IPS DF 6.9 (cell line): ENCODE measurements at regions not wholly inside any gene's neighbourhood (a gene's known extent, or its start where the extent isn't known, plus 50 kb on each side); places are given as distances from the start of the nearest gene placed in this dataset.

Experiments used
- DNase-seq: peaks from one replicate; pipeline ENCODE4 v3.0.0-alpha.2; 2013; ENCODE audit warnings: low read depth, low spot score
- H3K27ac ChIP-seq: one replicate; pipeline ENCODE4 v1.5.1; 2013; ENCODE audit warnings: low read length, control low read depth
- H3K27me3 ChIP-seq: 2 replicates; pipeline ENCODE4 v1.6.1; 2013; ENCODE audit warnings: mild to moderate bottlenecking, low read length; ENCODE audit not compliant: control insufficient read depth, insufficient read depth
- H3K36me3 ChIP-seq: 2 replicates; pipeline ENCODE4 v1.6.1; 2013; ENCODE audit warnings: low read length; ENCODE audit not compliant: control insufficient read depth, insufficient read depth
- H3K4me1 ChIP-seq: 2 replicates; pipeline ENCODE4 v1.6.1; 2013; ENCODE audit warnings: low read length; ENCODE audit not compliant: control insufficient read depth, insufficient read depth
- H3K4me3 ChIP-seq: 2 replicates; pipeline ENCODE4 v1.5.1; 2013; ENCODE audit warnings: mild to moderate bottlenecking, low read length
- H3K9me3 ChIP-seq: 2 replicates; pipeline ENCODE4 v1.6.1; 2013; ENCODE audit warnings: low read length, inconsistent platforms; ENCODE audit not compliant: control insufficient read depth, insufficient read depth
- WGBS: extraction: QIAGEN DNeasy Blood & Tissue Kit; methylation state at CpG from one replicate; pipeline ENCODE4 v1.1.7; 2013; ENCODE audit warnings: mixed read lengths, missing lambda C conversion rate; ENCODE audit not compliant: insufficient read length, insufficient coverage; 5-methylcytosine and 5-hydroxymethylcytosine counted together

GRCh38 chr4:134426821-134427220, 225.2 kb upstream of the PABPC4L start:
- Histone ChIP-seq H3K27ac (no peak overlapping the region), H3K36me3 (no peaks in the 10 kb centered on the region), H3K4me1 (no peaks in the 10 kb centered on the region), H3K4me3 (no peak overlapping the region), H3K9me3 (no peaks in the 10 kb centered on the region), H3K27me3 (no peaks in the 10 kb centered on the region)
- no CpG with 5 or more reads among the region's 1 CpG for WGBS
- DNase-seq = no peak

- no peak overlapping the region for H3K27ac ChIP-seq
- no peaks in the 10 kb centered on the region for H3K36me3 ChIP-seq
- H3K4me3 ChIP-seq = no peak overlapping the region
- H3K4me1 ChIP-seq = no peaks in the 10 kb centered on the region
- H3K27me3 ChIP-seq = no peaks in the 10 kb centered on the region
- 50% methylated on average over 2 of the region's 3 CpGs for WGBS
- no peak for DNase-seq
- no peaks in the 10 kb centered on the region for H3K9me3 ChIP-seq
Observed at GRCh38 chr4:134425756-134426155, 224.2 kb upstream of the PABPC4L start.

DNA sequence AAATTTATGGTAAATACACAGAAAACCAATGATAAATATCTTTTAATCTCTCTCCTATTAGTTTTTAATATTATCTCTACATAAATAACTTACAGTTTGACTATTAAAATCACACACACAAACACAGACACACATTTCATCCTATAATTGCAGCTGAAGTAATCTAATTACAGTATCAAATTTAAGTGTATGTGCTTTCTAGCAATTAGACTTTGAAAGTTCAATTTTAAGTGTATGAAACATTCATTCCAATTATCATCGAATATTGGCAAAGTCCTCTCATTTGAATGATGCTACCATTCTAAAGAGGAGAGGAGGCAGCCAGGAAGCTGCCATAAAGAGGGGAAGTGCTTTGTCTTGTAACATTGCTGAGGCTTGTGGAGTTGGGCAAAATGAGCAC, 221.2 kb upstream of the PABPC4L start:
- H3K27ac ChIP-seq = no peak overlapping the region
- H3K27me3 ChIP-seq = no peaks in the 10 kb centered on the region
- H3K4me3 ChIP-seq = no peak overlapping the region
- H3K36me3 ChIP-seq = no peaks in the 10 kb centered on the region
- no peak for DNase-seq
- H3K9me3 ChIP-seq = no peaks in the 10 kb centered on the region
- no CpG with 5 or more reads among the region's 1 CpG for WGBS
- no peaks in the 10 kb centered on the region for H3K4me1 ChIP-seq

- WGBS = no CpG with 5 or more reads among the region's 3 CpGs
Observed at GRCh38 chr4:134421734-134422133, 220.1 kb upstream of the PABPC4L start.

DNA sequence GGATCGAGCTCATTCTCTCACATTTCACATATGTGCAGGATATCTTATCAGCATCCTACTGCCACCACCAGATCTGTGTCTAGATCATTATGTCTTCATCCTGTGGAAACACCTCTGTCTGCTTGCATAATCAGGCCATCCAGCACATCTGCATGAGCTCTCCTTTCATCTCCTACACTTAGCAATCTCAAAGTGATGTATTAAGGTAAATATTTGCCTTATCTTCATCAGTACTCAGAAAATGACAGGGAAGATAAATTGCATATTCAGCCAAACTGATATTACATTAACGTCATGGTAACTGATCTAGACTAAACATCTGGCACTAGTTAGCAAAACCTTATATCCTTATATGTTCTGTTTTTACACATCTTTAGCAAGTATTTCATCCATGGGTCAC, 207.3 kb upstream of the PABPC4L start:
- Histone ChIP-seq H3K27me3 (no peaks in the 10 kb centered on the region), H3K4me1 (no peaks in the 10 kb centered on the region), H3K36me3 (no peaks in the 10 kb centered on the region), H3K9me3 (no peaks in the 10 kb centered on the region), H3K27ac (no peak overlapping the region), H3K4me3 (no peak overlapping the region)
- no CpG with 5 or more reads among the region's 2 CpGs for WGBS
- DNase-seq = no peak

More at GRCh38 chr4:134421734-134422133, 220.1 kb upstream of the PABPC4L start:
- no peak for DNase-seq
- Histone ChIP-seq H3K27ac (no peak overlapping the region), H3K27me3 (no peaks in the 10 kb centered on the region), H3K4me1 (no peaks in the 10 kb centered on the region), H3K36me3 (no peaks in the 10 kb centered on the region), H3K4me3 (no peak overlapping the region), H3K9me3 (no peaks in the 10 kb centered on the region)

DNA sequence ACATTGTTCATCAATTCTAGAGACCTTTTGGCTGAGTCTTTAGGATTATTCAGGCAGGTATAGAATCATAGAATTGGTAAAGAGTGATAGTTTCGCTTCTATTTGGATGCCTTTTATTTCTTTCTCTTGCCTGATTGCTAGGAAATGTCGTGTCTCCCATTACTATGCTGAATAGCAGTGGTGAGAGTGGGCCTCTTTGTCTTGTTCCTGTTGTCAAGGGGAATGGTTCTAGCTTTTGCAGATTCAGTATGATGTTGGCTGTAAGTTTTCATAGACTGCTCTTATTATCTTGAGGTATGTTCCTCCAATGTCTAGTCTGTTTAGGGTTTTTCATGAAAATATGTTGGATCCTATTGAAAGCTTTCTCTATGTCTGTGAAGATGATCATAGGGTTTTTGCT, 200.2 kb upstream of the PABPC4L start:
- Histone ChIP-seq H3K4me1 (no peaks in the 10 kb centered on the region), H3K4me3 (no peak overlapping the region), H3K27me3 (no peaks in the 10 kb centered on the region; the same call in 1 of the 2 replicates), H3K9me3 (no peaks in the 10 kb centered on the region), H3K27ac (no peak overlapping the region), H3K36me3 (no peaks in the 10 kb centered on the region)
- no CpG with 5 or more reads among the region's 2 CpGs for WGBS
- no peak for DNase-seq

DNA sequence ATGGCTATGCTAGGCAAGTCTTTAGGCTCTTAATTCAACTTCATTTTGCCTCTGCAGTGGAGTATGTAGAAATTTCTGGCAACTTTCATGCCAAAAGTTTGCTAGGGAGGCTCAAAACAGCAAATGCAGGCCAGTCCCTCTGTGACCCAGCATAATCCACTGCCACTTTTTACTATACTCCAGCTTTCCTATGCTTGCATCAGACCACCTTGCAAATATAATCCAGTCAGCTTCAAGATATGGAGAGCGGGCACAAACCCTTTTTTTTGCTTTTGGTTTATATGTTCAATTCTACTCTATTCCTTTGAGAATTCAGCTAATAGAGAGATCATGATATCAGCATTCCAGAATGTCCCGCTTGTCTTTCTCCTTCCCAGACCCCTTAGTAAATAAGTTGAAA, 192.0 kb upstream of the PABPC4L start:
- H3K27ac ChIP-seq = no peak overlapping the region
- H3K27me3 ChIP-seq = no peaks in the 10 kb centered on the region; the same call in 1 of the 2 replicates
- H3K9me3 ChIP-seq = no peaks in the 10 kb centered on the region
- no CpG with 5 or more reads among the region's 2 CpGs for WGBS
- H3K4me1 ChIP-seq = no peaks in the 10 kb centered on the region
- no peak for DNase-seq
- H3K4me3 ChIP-seq = no peak overlapping the region
- H3K36me3 ChIP-seq = no peaks in the 10 kb centered on the region

DNA sequence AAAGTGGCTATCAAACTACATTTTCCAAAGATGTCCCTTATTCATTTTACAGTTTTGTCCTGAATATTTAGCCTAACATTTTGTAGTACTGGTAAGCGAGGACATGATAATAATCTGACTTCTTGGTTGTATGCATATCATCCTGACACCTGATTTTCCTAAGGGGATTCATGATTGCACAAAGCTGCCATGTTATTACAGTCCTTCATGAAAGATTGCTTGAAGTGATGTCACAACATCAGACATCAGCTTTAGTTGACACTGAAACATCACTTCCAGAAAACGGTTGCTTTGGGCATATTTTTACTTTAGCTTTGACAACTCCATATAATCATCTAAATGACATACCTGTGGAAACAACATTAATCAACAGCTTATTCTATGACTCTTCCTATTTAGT, 188.7 kb upstream of the PABPC4L start:
- no CpG with 5 or more reads among the region's 2 CpGs for WGBS
- H3K36me3 ChIP-seq = no peaks in the 10 kb centered on the region
- H3K27ac ChIP-seq = no peak overlapping the region

GRCh38 chr4:134388351-134388750, 186.8 kb upstream of the PABPC4L start:
- Histone ChIP-seq H3K9me3 (no peaks in the 10 kb centered on the region), H3K27me3 (no peaks in the 10 kb centered on the region), H3K4me1 (no peaks in the 10 kb centered on the region), H3K36me3 (no peaks in the 10 kb centered on the region), H3K27ac (no peak overlapping the region), H3K4me3 (no peak overlapping the region)
- peak; percentile 27 for DNase-seq
- no CpG with 5 or more reads among the region's 4 CpGs for WGBS

More for the DNA sequence above, 188.7 kb upstream of the PABPC4L start:
- H3K4me1 ChIP-seq = no peaks in the 10 kb centered on the region
- no peaks in the 10 kb centered on the region for H3K27me3 ChIP-seq
- no peaks in the 10 kb centered on the region for H3K9me3 ChIP-seq
- no peak for DNase-seq
- no peak overlapping the region for H3K4me3 ChIP-seq

DNA sequence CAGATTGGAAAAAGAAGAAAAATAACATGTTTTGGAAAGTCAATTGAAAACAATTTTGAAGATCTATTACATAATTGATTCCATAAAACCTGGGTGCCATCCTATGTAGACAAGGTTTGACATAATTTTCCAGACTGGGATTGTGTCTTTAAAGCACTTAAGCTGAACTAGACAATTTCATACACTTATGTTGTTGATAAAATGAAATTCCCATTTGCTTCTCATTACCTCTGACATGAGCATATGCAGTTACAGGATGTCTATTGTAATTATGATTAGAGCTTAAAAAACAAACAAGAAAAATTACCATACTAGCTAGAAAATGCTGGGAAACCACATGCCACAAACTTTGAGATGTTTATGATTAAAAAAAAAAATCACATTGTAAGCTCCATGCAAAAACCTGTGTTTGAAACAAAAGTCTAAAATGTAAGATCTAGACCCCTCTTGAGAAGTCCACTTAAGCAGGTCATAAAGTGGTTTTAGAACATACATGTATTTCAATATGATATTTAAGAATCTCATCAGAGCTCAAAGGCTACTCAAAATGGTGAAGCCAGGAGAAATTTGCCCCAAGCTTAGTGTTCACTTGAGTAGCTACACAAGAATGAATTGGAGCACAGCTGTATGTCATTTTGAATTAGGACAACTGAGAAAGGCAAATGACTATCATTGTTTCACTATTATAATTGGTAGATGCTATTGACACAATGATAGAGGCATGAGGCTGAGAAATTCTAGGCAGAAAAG, 181.1 kb upstream of the PABPC4L start:
- Histone ChIP-seq H3K27ac (no peak overlapping the region), H3K4me1 (no peaks in the 10 kb centered on the region), H3K9me3 (no peaks in the 10 kb centered on the region), H3K36me3 (no peaks in the 10 kb centered on the region), H3K4me3 (no peak overlapping the region), H3K27me3 (no peaks in the 10 kb centered on the region)
- DNase-seq = no peak

DNA sequence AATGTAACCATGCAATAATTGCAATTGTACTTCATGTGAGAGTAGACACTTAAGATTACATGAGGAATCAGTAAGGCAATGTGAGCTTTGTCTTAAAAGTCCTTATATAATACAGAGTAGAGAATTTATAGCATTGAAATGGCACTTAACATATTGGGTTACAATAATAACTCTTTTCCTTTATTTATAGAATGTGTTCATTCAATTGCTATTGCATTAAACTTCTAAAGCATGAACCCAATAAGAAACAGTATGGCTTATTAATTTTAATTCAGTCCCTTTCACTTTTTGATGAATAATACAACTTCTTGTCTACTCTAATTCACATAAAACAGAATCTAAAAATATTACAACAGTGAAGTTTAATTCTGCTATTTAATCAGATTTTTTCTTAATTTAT, 174.2 kb upstream of the PABPC4L start:
- no peaks in the 10 kb centered on the region for H3K9me3 ChIP-seq
- no peaks in the 10 kb centered on the region for H3K36me3 ChIP-seq
- no peak overlapping the region for H3K27ac ChIP-seq
- no peak overlapping the region for H3K4me3 ChIP-seq
- no peaks in the 10 kb centered on the region for H3K27me3 ChIP-seq
- DNase-seq = no peak
- no peaks in the 10 kb centered on the region for H3K4me1 ChIP-seq
